Liver (tissue), 8 donors: ENCODE measurements at regions not wholly inside any gene's neighbourhood (a gene's known extent, or its start where the extent isn't known, plus 50 kb on each side); places are given as distances from the start of the nearest gene placed in this dataset.

Source experiments
- DNase-seq: peaks from one replicate; pipeline ENCODE4 v3.0.0-alpha.2; 2017; ENCODE audit warnings: low spot score
- H3K27ac ChIP-seq, 2 donors: one replicate each; pipeline ENCODE4 v1.7.0; 2013; ENCODE audit warnings: inconsistent platforms in 2 of 2, low read length in 2 of 2, control low read depth in 1 of 2, low read depth in 1 of 2, mild to moderate bottlenecking in 1 of 2
- H3K27me3 ChIP-seq, 4 donors: one replicate each; pipeline versions ENCODE4 v1.6.1 to v1.7.0; 2013; ENCODE audit warnings: low read length in 3 of 4, inconsistent platforms in 1 of 4, mild to moderate bottlenecking in 1 of 4, moderate library complexity in 1 of 4; ENCODE audit not compliant: control insufficient read depth in 4 of 4, insufficient read depth in 4 of 4
- H3K36me3 ChIP-seq, 4 donors: one replicate each; pipeline versions ENCODE4 v1.6.1 to v1.7.0; 2013; ENCODE audit warnings: low read length in 3 of 4, mild to moderate bottlenecking in 3 of 4, low read depth in 1 of 4, moderate library complexity in 1 of 4; ENCODE audit not compliant: control insufficient read depth in 4 of 4, insufficient read depth in 3 of 4
- H3K4me1 ChIP-seq, 4 donors: one replicate each; pipeline versions ENCODE4 v1.6.1 to v1.7.0; 2013; ENCODE audit warnings: low read length in 3 of 4, mild to moderate bottlenecking in 3 of 4, moderate library complexity in 1 of 4; ENCODE audit not compliant: control insufficient read depth in 4 of 4, insufficient read depth in 4 of 4
- H3K4me3 ChIP-seq, 3 donors: one replicate each; pipeline versions ENCODE4 v1.6.1 to v1.7.0; 2013; ENCODE audit warnings: low read length in 3 of 3, control low read depth in 1 of 3, low read depth in 1 of 3, mild to moderate bottlenecking in 1 of 3
- H3K9ac ChIP-seq, 2 donors: one replicate each; pipeline ENCODE4 v1.7.0; 2013; ENCODE audit warnings: low read length in 2 of 2, mild to moderate bottlenecking in 2 of 2, moderate library complexity in 2 of 2, control low read depth in 1 of 2, low read depth in 1 of 2
- H3K9me3 ChIP-seq, 4 donors: one replicate each; pipeline versions ENCODE4 v1.6.1 to v1.7.0; 2013; ENCODE audit warnings: low read length in 3 of 4; ENCODE audit not compliant: control insufficient read depth in 4 of 4
- ATF3 ChIP-seq: IDR thresholded peaks from 2 replicates; pipeline ENCODE4 v1.6.1; 2016; ENCODE audit warnings: antibody characterized with exemption
- EGR1 ChIP-seq, 2 donors: IDR thresholded peaks; 2 replicates each; pipeline ENCODE4 v1.6.1; 2016 to 2018; ENCODE audit warnings: antibody characterized with exemption in 2 of 2, low read depth in 2 of 2
- FOXA1 ChIP-seq: IDR thresholded peaks from 2 replicates; pipeline ENCODE4 v1.6.1; 2016; ENCODE audit warnings: antibody characterized with exemption
- FOXA2 ChIP-seq: IDR thresholded peaks from 2 replicates; pipeline ENCODE4 v1.6.1; 2016; ENCODE audit warnings: antibody characterized with exemption
- GABPA ChIP-seq, 2 donors: IDR thresholded peaks in 1 of 2; conservative IDR thresholded peaks in 1 of 2; 2 replicates each; pipeline ENCODE4 v1.6.1; 2016; ENCODE audit warnings: antibody characterized with exemption in 2 of 2, mild to moderate bottlenecking in 1 of 2, moderate library complexity in 1 of 2
- HNF4A ChIP-seq, 2 donors: conservative IDR thresholded peaks; 2 replicates each; pipeline ENCODE4 v1.6.1; 2016; ENCODE audit warnings: antibody characterized with exemption in 2 of 2, mild to moderate bottlenecking in 2 of 2
- HNF4G ChIP-seq: IDR thresholded peaks from 2 replicates; pipeline ENCODE4 v1.6.1; 2016; ENCODE audit warnings: antibody characterized with exemption
- JUND ChIP-seq, 2 donors: IDR thresholded peaks; 2 replicates each; pipeline ENCODE4 v1.6.1; 2016; ENCODE audit warnings: antibody characterized with exemption in 2 of 2
- NR2F2 ChIP-seq: IDR thresholded peaks from 2 replicates; pipeline ENCODE4 v1.6.1; 2016; ENCODE audit warnings: antibody characterized with exemption
- RAD21 ChIP-seq, 2 donors: IDR thresholded peaks; 2 replicates each; pipeline ENCODE4 v1.6.1; 2016; ENCODE audit warnings: antibody characterized with exemption in 2 of 2, mild to moderate bottlenecking in 2 of 2
- RXRA ChIP-seq, 2 donors: IDR thresholded peaks; 2 replicates each; pipeline ENCODE4 v1.6.1; 2017 to 2018; ENCODE audit warnings: antibody characterized with exemption in 2 of 2, mild to moderate bottlenecking in 1 of 2
- TAF1 ChIP-seq: conservative IDR thresholded peaks from 2 replicates; pipeline ENCODE4 v1.6.1; 2016; ENCODE audit warnings: antibody characterized with exemption, mild to moderate bottlenecking
- YY1 ChIP-seq: IDR thresholded peaks from 2 replicates; pipeline ENCODE4 v1.6.1; 2016; ENCODE audit warnings: antibody characterized with exemption, mild to moderate bottlenecking
- WGBS: extraction: QIAGEN DNeasy Blood & Tissue Kit; methylation state at CpG from one replicate; pipeline ENCODE4 v1.1.7; 2013; 5-methylcytosine and 5-hydroxymethylcytosine counted together
- TF ChIP-seq, protein P1 (sequence below): fragments of 150-350 bp; IDR thresholded peaks from 2 replicates; pipeline ENCODE4 v1.5.1; 2017; ENCODE audit warnings: improper control_type of control experiment, low read depth, low read length; ENCODE audit not compliant: missing input control
- TF ChIP-seq, protein P2 (sequence below): IDR thresholded peaks from 2 replicates; pipeline ENCODE4 v1.6.1; 2016; ENCODE audit warnings: antibody characterized with exemption, mild to moderate bottlenecking
- TF ChIP-seq, protein P3 (sequence below): IDR thresholded peaks from 2 replicates; pipeline ENCODE4 v1.6.1; 2016; ENCODE audit warnings: antibody characterized with exemption
- donor health status: healthy.
- donor health status: healthy.
- donor health status: healthy.
- donor health status: healthy.
- donor health status: healthy.

- TF ChIP-seq, protein P1, sequence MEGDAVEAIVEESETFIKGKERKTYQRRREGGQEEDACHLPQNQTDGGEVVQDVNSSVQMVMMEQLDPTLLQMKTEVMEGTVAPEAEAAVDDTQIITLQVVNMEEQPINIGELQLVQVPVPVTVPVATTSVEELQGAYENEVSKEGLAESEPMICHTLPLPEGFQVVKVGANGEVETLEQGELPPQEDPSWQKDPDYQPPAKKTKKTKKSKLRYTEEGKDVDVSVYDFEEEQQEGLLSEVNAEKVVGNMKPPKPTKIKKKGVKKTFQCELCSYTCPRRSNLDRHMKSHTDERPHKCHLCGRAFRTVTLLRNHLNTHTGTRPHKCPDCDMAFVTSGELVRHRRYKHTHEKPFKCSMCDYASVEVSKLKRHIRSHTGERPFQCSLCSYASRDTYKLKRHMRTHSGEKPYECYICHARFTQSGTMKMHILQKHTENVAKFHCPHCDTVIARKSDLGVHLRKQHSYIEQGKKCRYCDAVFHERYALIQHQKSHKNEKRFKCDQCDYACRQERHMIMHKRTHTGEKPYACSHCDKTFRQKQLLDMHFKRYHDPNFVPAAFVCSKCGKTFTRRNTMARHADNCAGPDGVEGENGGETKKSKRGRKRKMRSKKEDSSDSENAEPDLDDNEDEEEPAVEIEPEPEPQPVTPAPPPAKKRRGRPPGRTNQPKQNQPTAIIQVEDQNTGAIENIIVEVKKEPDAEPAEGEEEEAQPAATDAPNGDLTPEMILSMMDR, result no peak
- TF ChIP-seq EGR1 (IDR thresholded peaks at IDR 0.05; ENCODE audit: low read depth in 2 of 2), result no peak
Measured at GRCh38 chr5:77942578-77943239, 166.6 kb upstream of the TBCA start (continued).

DNA sequence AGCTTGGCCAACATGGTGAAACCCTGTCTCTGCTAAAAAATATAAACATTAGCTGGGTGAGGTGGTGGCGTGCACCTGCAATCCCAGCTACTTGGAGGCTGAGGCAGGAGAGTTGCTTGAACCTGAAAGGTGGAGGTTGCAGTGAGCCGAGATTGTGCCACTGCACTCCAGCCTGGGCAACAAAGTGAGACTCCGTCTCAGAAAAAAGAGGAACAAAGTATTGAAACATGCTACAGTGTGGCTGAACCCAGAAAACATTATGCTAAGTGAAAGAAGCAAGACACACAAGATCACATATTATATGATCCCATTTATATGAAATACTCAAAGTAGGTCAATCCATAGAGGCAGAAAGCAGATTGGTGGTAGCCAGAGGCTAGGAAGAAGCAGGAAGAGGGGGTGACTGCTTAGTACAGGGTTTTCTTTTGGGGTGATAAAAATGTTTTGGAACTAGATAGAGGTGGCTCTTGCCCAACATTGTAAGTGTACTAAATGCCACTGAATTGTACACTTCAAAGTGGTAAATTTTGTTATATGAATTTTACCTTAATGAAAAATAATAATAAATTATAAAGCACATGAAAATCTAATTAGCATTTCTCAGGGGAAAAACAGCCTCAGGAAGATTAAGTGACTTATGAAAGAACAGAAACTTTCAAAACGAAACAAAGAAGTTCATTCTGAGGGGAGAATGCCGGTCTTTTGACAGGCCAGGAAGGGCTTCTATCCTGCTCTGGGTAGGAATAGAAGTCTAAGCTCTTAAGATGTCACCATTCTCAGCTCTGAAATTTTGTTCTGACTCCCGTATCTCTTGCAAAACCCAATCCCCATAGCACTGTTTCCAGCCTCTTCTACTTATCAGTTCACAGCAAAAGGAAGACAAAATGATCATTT is 161.1 kb upstream of the TBCA start:
- no peak overlapping the region for H3K4me3 ChIP-seq
- H3K27me3 ChIP-seq, result no peaks in the 10 kb centered on the region
- H3K9ac ChIP-seq, result no peak overlapping the region
- WGBS, result 81% methylated on average over 6 of the region's 6 CpGs
- DNase-seq, result no peak
- H3K9me3 ChIP-seq, result no peaks in the 10 kb centered on the region
- H3K4me1 ChIP-seq, result no peaks in the 10 kb centered on the region
- no peaks in the 10 kb centered on the region for H3K36me3 ChIP-seq
- no peak overlapping the region for H3K27ac ChIP-seq
- TF ChIP-seq TAF1, result no peak
- TF ChIP-seq, protein P2, sequence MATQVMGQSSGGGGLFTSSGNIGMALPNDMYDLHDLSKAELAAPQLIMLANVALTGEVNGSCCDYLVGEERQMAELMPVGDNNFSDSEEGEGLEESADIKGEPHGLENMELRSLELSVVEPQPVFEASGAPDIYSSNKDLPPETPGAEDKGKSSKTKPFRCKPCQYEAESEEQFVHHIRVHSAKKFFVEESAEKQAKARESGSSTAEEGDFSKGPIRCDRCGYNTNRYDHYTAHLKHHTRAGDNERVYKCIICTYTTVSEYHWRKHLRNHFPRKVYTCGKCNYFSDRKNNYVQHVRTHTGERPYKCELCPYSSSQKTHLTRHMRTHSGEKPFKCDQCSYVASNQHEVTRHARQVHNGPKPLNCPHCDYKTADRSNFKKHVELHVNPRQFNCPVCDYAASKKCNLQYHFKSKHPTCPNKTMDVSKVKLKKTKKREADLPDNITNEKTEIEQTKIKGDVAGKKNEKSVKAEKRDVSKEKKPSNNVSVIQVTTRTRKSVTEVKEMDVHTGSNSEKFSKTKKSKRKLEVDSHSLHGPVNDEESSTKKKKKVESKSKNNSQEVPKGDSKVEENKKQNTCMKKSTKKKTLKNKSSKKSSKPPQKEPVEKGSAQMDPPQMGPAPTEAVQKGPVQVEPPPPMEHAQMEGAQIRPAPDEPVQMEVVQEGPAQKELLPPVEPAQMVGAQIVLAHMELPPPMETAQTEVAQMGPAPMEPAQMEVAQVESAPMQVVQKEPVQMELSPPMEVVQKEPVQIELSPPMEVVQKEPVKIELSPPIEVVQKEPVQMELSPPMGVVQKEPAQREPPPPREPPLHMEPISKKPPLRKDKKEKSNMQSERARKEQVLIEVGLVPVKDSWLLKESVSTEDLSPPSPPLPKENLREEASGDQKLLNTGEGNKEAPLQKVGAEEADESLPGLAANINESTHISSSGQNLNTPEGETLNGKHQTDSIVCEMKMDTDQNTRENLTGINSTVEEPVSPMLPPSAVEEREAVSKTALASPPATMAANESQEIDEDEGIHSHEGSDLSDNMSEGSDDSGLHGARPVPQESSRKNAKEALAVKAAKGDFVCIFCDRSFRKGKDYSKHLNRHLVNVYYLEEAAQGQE, result no peak
- TF ChIP-seq, protein P1, result no peak
- TF ChIP-seq NR2F2, result no peak
- TF ChIP-seq HNF4A (conservative IDR thresholded peaks at IDR 0.05), result no peak
- no peak for TF ChIP-seq GABPA (IDR thresholded peaks at IDR 0.05 in 1 of 2, conservative IDR thresholded peaks at IDR 0.05 in 1 of 2)
- no peak for TF ChIP-seq RAD21 (IDR thresholded peaks at IDR 0.05)
- no peak for TF ChIP-seq YY1
- no peak for TF ChIP-seq FOXA2
- no peak for TF ChIP-seq HNF4G
- no peak for TF ChIP-seq FOXA1
- no peak for TF ChIP-seq EGR1 (IDR thresholded peaks at IDR 0.05; ENCODE audit: low read depth in 2 of 2)
- TF ChIP-seq JUND (IDR thresholded peaks at IDR 0.05), result no peak
- no peak for TF ChIP-seq ATF3
- TF ChIP-seq, protein P3, sequence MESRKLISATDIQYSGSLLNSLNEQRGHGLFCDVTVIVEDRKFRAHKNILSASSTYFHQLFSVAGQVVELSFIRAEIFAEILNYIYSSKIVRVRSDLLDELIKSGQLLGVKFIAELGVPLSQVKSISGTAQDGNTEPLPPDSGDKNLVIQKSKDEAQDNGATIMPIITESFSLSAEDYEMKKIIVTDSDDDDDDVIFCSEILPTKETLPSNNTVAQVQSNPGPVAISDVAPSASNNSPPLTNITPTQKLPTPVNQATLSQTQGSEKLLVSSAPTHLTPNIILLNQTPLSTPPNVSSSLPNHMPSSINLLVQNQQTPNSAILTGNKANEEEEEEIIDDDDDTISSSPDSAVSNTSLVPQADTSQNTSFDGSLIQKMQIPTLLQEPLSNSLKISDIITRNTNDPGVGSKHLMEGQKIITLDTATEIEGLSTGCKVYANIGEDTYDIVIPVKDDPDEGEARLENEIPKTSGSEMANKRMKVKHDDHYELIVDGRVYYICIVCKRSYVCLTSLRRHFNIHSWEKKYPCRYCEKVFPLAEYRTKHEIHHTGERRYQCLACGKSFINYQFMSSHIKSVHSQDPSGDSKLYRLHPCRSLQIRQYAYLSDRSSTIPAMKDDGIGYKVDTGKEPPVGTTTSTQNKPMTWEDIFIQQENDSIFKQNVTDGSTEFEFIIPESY, result no peak
- no peak for TF ChIP-seq RXRA (IDR thresholded peaks at IDR 0.05)
